Small intestine (tissue), 7 donors: ENCODE measurements at regions not wholly inside any gene's neighbourhood (a gene's known extent, or its start where the extent isn't known, plus 50 kb on each side); places are given as distances from the start of the nearest gene placed in this dataset.
"Not testable (repeated sequence)": the region's sequence is repeated elsewhere in the genome, so short reads cannot be mapped to it uniquely, and the experiment has no call there.

ENCODE experiments used
- DNase-seq, 2 donors: peaks; one replicate each; pipeline versions ENCODE4 v3.0.0 to v3.0.0-alpha.2; 2013
- FAIRE-seq: peaks from 2 replicates; lab custom pipeline; 2012; peaks lifted over from hg19 to GRCh38; lab: Jason Lieb, UNC
- H3K27ac ChIP-seq, 3 donors: one replicate each; pipeline ENCODE4 v1.5.1; 2013; ENCODE audit warnings: low read length in 2 of 3, mild to moderate bottlenecking in 2 of 3, control low read depth in 1 of 3, inconsistent platforms in 1 of 3, low read depth in 1 of 3, moderate library complexity in 1 of 3
- H3K27me3 ChIP-seq, 3 donors: one replicate each; pipeline ENCODE4 v1.6.1; 2013; ENCODE audit warnings: low read length in 3 of 3, inconsistent platforms in 1 of 3; ENCODE audit not compliant: control insufficient read depth in 3 of 3, insufficient read depth in 3 of 3
- H3K36me3 ChIP-seq, 3 donors: one replicate each; pipeline ENCODE4 v1.6.1; 2013; ENCODE audit warnings: low read length in 3 of 3, inconsistent platforms in 1 of 3, low read depth in 1 of 3, mild to moderate bottlenecking in 1 of 3, moderate library complexity in 1 of 3; ENCODE audit not compliant: control insufficient read depth in 3 of 3, insufficient read depth in 2 of 3
- H3K4me1 ChIP-seq, 3 donors: one replicate each; pipeline ENCODE4 v1.6.1; 2013; ENCODE audit warnings: low read length in 2 of 3, inconsistent platforms in 1 of 3, low read depth in 1 of 3, mild to moderate bottlenecking in 1 of 3, moderate library complexity in 1 of 3; ENCODE audit not compliant: control insufficient read depth in 3 of 3, insufficient read depth in 2 of 3
- H3K4me3 ChIP-seq, 3 donors: one replicate each; pipeline ENCODE4 v1.5.1; 2013; ENCODE audit warnings: low read length in 3 of 3, control low read depth in 1 of 3, inconsistent platforms in 1 of 3, low read depth in 1 of 3, mild to moderate bottlenecking in 1 of 3, moderate library complexity in 1 of 3
- H3K9me3 ChIP-seq, 2 donors: one replicate each; pipeline ENCODE4 v1.6.1; 2013; ENCODE audit warnings: low read depth in 1 of 2, low read length in 1 of 2; ENCODE audit not compliant: control insufficient read depth in 2 of 2, insufficient read depth in 1 of 2
- WGBS, 3 donors: extraction: QIAGEN DNeasy Blood & Tissue Kit; methylation state at CpG; one replicate each; pipeline ENCODE4 v1.1.7; 2013; 5-methylcytosine and 5-hydroxymethylcytosine counted together
- donor health status: healthy with polysubstance abuse.
- donor health status: control.
- donor health status: control.
- donor health status: Bipolar disorder and iron deficiency.
- donor health status: healthy.

GRCh38 chr16:88150456-88151128 is 199.4 kb downstream of the BANP start:
- not testable (repeated sequence) for H3K4me3 ChIP-seq, FAIRE-seq
- 25 to 49% (median 36%) methylated on average over 25 to 27 of the region's 27 CpGs for WGBS, 3 donors

GRCh38 chr16:88151129-88151499 is 199.9 kb downstream of the BANP start:
- DNase-seq, H3K4me1 ChIP-seq, H3K36me3 ChIP-seq, H3K27me3 ChIP-seq, H3K9me3 ChIP-seq, FAIRE-seq, H3K4me3 ChIP-seq: not testable (repeated sequence)
- H3K27ac ChIP-seq: peak overlapping the region in 1 of 3 donors; percentile 24
- 77 to 88% (median 79%) methylated on average over 22 to 25 of the region's 25 CpGs for WGBS, 3 donors

More at GRCh38 chr16:88150456-88151128, 199.4 kb downstream of the BANP start:
- not testable (repeated sequence) for H3K4me1 ChIP-seq, H3K36me3 ChIP-seq, H3K27me3 ChIP-seq, H3K9me3 ChIP-seq
- H3K27ac ChIP-seq: peak overlapping the region in 1 of 3 donors; percentile 24
- DNase-seq: peak in 1 of 2 donors; percentile 83

GRCh38 chr16:88151859-88152843 is 200.9 kb downstream of the BANP start:
- not testable (repeated sequence) for H3K36me3 ChIP-seq, H3K9me3 ChIP-seq, H3K4me1 ChIP-seq, H3K4me3 ChIP-seq, H3K27me3 ChIP-seq, DNase-seq, FAIRE-seq, H3K27ac ChIP-seq
- WGBS, 3 donors: 80 to 92% (median 92%) methylated on average over 23 to 27 of the region's 27 CpGs

GRCh38 chr16:88152879-88153278 is 201.6 kb downstream of the BANP start:
- DNase-seq, H3K36me3 ChIP-seq, H3K27ac ChIP-seq, FAIRE-seq, H3K27me3 ChIP-seq, H3K4me1 ChIP-seq, H3K9me3 ChIP-seq, H3K4me3 ChIP-seq: not testable (repeated sequence)
- 86 to 94% (median 91%) methylated on average over 17 to 20 of the region's 20 CpGs for WGBS, 3 donors

- not testable (repeated sequence) for DNase-seq, H3K9me3 ChIP-seq, H3K4me1 ChIP-seq, H3K36me3 ChIP-seq, H3K4me3 ChIP-seq, FAIRE-seq, H3K27me3 ChIP-seq, H3K27ac ChIP-seq
- 77 to 84% (median 82%) methylated on average over 10 to 12 of the region's 12 CpGs for WGBS, 3 donors
Observed at GRCh38 chr16:88153516-88153915, 202.3 kb downstream of the BANP start.

- not testable (repeated sequence) for FAIRE-seq, H3K27me3 ChIP-seq, H3K27ac ChIP-seq, DNase-seq, H3K4me1 ChIP-seq, H3K36me3 ChIP-seq, H3K9me3 ChIP-seq, H3K4me3 ChIP-seq
- 61 to 82% (median 73%) methylated on average over 8 of the region's 8 CpGs for WGBS, 3 donors
Observed at GRCh38 chr16:88154886-88155285, 203.7 kb downstream of the BANP start.

- DNase-seq, H3K27me3 ChIP-seq, H3K4me1 ChIP-seq, FAIRE-seq, H3K4me3 ChIP-seq, H3K27ac ChIP-seq, H3K36me3 ChIP-seq, H3K9me3 ChIP-seq: not testable (repeated sequence)
- WGBS, 3 donors: 72 to 86% (median 84%) methylated on average over 10 of the region's 10 CpGs
Observed at GRCh38 chr16:88155681-88156080, 204.4 kb downstream of the BANP start.

- DNase-seq, H3K9me3 ChIP-seq, H3K4me1 ChIP-seq, H3K27ac ChIP-seq, H3K27me3 ChIP-seq, FAIRE-seq, H3K36me3 ChIP-seq, H3K4me3 ChIP-seq: not testable (repeated sequence)
- WGBS, 3 donors: 61 to 70% (median 69%) methylated on average over 6 to 10 of the region's 14 CpGs
Observed at GRCh38 chr16:88156640-88157283, 205.5 kb downstream of the BANP start.
